Hepatocyte (in vitro differentiated cells): ENCODE measurements at regions not wholly inside any gene's neighbourhood (a gene's known extent, or its start where the extent isn't known, plus 50 kb on each side); places are given as distances from the start of the nearest gene placed in this dataset.

Experiments used
- DNase-seq: peaks from one replicate; pipeline ENCODE4 v3.0.0-alpha.2; 2016; ENCODE audit warnings: low spot score
- H2AFZ ChIP-seq: fragments of 200-600 bp; sonication (generic); 2 replicates; pipeline ENCODE4 v1.6.0; 2016; ENCODE audit warnings: antibody characterized with exemption, mild to moderate bottlenecking
- H3K27ac ChIP-seq: fragments of 200-600 bp; sonication (generic); 2 replicates; pipeline ENCODE4 v1.5.1; 2016; ENCODE audit warnings: mild to moderate bottlenecking
- H3K27me3 ChIP-seq: fragments of 200-600 bp; sonication (generic); 2 replicates; pipeline ENCODE4 v1.6.1; 2016
- H3K36me3 ChIP-seq: fragments of 200-600 bp; sonication (generic); replicated peaks from 2 replicates; pipeline ENCODE4 v1.5.1; 2016; ENCODE audit warnings: low read depth; ENCODE audit not compliant: insufficient read depth
- H3K4me1 ChIP-seq: fragments of 200-600 bp; sonication (generic); 2 replicates; pipeline ENCODE4 v1.5.1; 2016; ENCODE audit warnings: mild to moderate bottlenecking, moderate library complexity; ENCODE audit not compliant: insufficient read depth
- H3K4me2 ChIP-seq: fragments of 200-600 bp; sonication (generic); 2 replicates; pipeline ENCODE4 v1.6.0; 2016
- H3K4me3 ChIP-seq: fragments of 200-600 bp; sonication (generic); 2 replicates; pipeline ENCODE4 v1.5.1; 2016; ENCODE audit warnings: mild to moderate bottlenecking
- H3K79me2 ChIP-seq: fragments of 200-600 bp; sonication (generic); 2 replicates; pipeline ENCODE4 v1.6.0; 2017; ENCODE audit warnings: mild to moderate bottlenecking
- H3K9me2 ChIP-seq: fragments of 200-600 bp; sonication (generic); replicated peaks from 2 replicates; pipeline ENCODE4 v1.6.0; 2017; ENCODE audit warnings: mild to moderate bottlenecking; ENCODE audit not compliant: insufficient read depth
- H3K9me3 ChIP-seq: fragments of 200-600 bp; sonication (generic); 2 replicates; pipeline ENCODE4 v1.5.1; 2016; ENCODE audit warnings: low read depth, mild to moderate bottlenecking
- H4K20me1 ChIP-seq: fragments of 200-600 bp; sonication (generic); 2 replicates; pipeline ENCODE4 v1.6.0; 2016; ENCODE audit warnings: mild to moderate bottlenecking; ENCODE audit not compliant: insufficient read depth, poor library complexity, severe bottlenecking
- CTCF ChIP-seq: fragments of 200-600 bp; sonication (generic); IDR thresholded peaks from 2 replicates; pipeline ENCODE4 v1.5.1; 2016; ENCODE audit warnings: antibody characterized with exemption, mild to moderate bottlenecking; ENCODE audit not compliant: poor library complexity
- EZH2 ChIP-seq: fragments of 200-600 bp; sonication (generic); IDR thresholded peaks from 2 replicates; pipeline ENCODE4 v1.6.1; 2016; ENCODE audit warnings: antibody characterized with exemption, mild to moderate bottlenecking, borderline replicate concordance
- EZH2phosphoT487 ChIP-seq: fragments of 200-600 bp; sonication (generic); IDR thresholded peaks from one replicate; pipeline ENCODE4 v1.6.1; 2018; ENCODE audit warnings: antibody characterized with exemption, mild to moderate bottlenecking, low read depth, moderate library complexity; ENCODE audit not compliant: unreplicated experiment, severe bottlenecking
- WGBS: methylation state at CpG from one replicate; pipeline ENCODE4 v1.1.6; 2016; ENCODE audit warnings: low lambda C conversion rate; ENCODE audit errors: missing lambda C conversion rate; 5-methylcytosine and 5-hydroxymethylcytosine counted together

DNA sequence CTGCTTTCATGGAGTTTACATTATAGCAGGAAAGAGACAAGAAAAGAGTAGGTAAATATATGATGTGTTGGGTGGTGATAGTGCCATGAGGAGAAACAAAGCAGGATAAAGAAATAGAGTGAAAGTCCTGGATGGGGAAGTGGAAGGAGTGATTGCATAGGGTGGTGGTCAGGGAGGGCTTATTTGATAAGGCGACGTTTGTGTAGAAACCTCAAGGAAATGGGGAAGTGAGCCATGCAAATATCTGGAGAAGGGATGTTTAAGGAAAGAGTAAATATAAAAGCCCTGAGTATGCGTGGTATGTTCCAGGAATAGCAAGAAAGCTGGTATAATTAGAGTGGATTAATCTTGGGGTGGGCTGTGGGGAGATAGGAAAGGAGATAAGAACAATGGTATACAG is 134.7 kb upstream of the SV2C start:
- no peaks in the 10 kb centered on the region for H4K20me1 ChIP-seq
- H3K36me3 ChIP-seq, result no peaks in the 10 kb centered on the region
- no peak overlapping the region for H3K4me2 ChIP-seq
- no peaks in the 10 kb centered on the region for H3K27me3 ChIP-seq
- H3K27ac ChIP-seq, result no peak overlapping the region
- H2AFZ ChIP-seq, result no peak overlapping the region
- H3K79me2 ChIP-seq, result no peaks in the 10 kb centered on the region
- no peaks in the 10 kb centered on the region for H3K9me2 ChIP-seq
- H3K4me3 ChIP-seq, result no peak overlapping the region
- H3K9me3 ChIP-seq, result no peaks in the 10 kb centered on the region
- H3K4me1 ChIP-seq, result no peaks in the 10 kb centered on the region
- TF ChIP-seq EZH2, result no peak
- no peak for TF ChIP-seq EZH2phosphoT487
- no peak for TF ChIP-seq CTCF
- 73% methylated on average over 3 of the region's 3 CpGs for whole genome bisulfite sequencing
- DNase-seq, result no peak

DNA sequence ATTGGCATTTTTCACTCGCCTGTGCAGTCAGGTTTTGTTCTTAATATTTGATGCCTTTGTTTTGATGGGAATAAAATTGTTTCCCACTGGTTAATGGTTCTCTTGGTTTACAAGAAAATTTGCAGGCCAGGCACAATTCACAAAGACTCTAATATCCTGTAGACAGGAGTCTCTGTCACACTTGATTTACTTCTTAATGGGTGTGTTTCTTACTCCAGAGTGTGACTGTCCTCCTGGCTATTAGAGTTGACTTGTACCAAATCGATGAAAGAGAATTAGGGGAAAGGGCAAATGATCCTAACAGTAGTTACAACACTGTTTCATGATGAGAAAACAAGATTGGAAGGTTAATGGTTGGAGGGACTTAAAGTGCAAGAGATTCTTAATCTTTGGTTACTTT is 142.8 kb upstream of the SV2C start:
- no peaks in the 10 kb centered on the region for H3K27me3 ChIP-seq
- H3K9me3 ChIP-seq, result no peaks in the 10 kb centered on the region
- no peaks in the 10 kb centered on the region for H4K20me1 ChIP-seq
- no peak overlapping the region for H3K4me2 ChIP-seq
- no peaks in the 10 kb centered on the region for H3K36me3 ChIP-seq
- H3K9me2 ChIP-seq, result no peaks in the 10 kb centered on the region
- DNase-seq, result no peak
- no peak for TF ChIP-seq EZH2
- no peak overlapping the region for H2AFZ ChIP-seq
- no peaks in the 10 kb centered on the region for H3K4me1 ChIP-seq
- 80% methylated on average over 2 of the region's 2 CpGs for WGBS
- H3K27ac ChIP-seq, result no peak overlapping the region
- no peaks in the 10 kb centered on the region for H3K79me2 ChIP-seq
- H3K4me3 ChIP-seq, result no peak overlapping the region

DNA sequence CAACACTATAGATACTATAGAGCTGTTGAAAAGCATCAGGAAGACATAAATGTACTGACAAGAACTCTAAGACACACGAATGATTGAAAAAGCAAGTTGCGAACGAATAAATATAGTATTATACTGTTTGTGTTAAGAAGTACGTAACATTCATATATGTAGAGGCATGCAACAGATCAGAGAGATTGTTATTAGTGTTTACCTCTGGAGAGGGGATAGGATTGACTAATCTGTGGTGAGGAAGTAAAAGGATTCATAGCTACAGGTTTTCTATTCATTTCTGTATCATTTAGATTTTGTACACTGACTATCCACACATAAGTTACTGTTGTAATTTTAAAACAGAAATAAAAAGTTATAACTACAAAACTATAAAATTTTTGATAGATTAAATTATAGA is 147.6 kb upstream of the SV2C start:
- Histone ChIP-seq H3K27me3 (peaks cover under 1% of the 10 kb centered on the region), H3K4me1 (no peaks in the 10 kb centered on the region), H3K9me2 (no peaks in the 10 kb centered on the region), H3K79me2 (no peaks in the 10 kb centered on the region), H3K36me3 (no peaks in the 10 kb centered on the region), H4K20me1 (no peaks in the 10 kb centered on the region), H3K27ac (no peak overlapping the region), H3K4me3 (no peak overlapping the region), H3K4me2 (no peak overlapping the region), H3K9me3 (no peaks in the 10 kb centered on the region), H2AFZ (no peak overlapping the region)
- 58% methylated on average over 4 of the region's 4 CpGs for WGBS
- TF ChIP-seq CTCF (no peak), EZH2phosphoT487 (no peak), EZH2 (no peak)
- no peak for DNase-seq

GRCh38 chr5:75933489-75933888 is 149.7 kb upstream of the SV2C start:
- H3K9me3 ChIP-seq, result no peaks in the 10 kb centered on the region
- no peaks in the 10 kb centered on the region for H4K20me1 ChIP-seq
- no peak overlapping the region for H2AFZ ChIP-seq
- no peak for DNase-seq
- no peaks in the 10 kb centered on the region for H3K4me1 ChIP-seq
- no peaks in the 10 kb centered on the region for H3K36me3 ChIP-seq
- no peak overlapping the region for H3K4me2 ChIP-seq
- H3K9me2 ChIP-seq, result no peaks in the 10 kb centered on the region
- no peak overlapping the region for H3K4me3 ChIP-seq
- no peaks in the 10 kb centered on the region for H3K79me2 ChIP-seq
- WGBS, result 49% methylated on average over 3 of the region's 3 CpGs
- peaks cover 6% of the 10 kb centered on the region for H3K27me3 ChIP-seq
- H3K27ac ChIP-seq, result no peak overlapping the region
- no peak for TF ChIP-seq EZH2phosphoT487
